ENCODE measurements at regions not wholly inside any gene's neighbourhood (a gene's known extent, or its start where the extent isn't known, plus 50 kb on each side); places are given as distances from the start of the nearest gene placed in this dataset.
A peak's percentile ranks its signal among the peaks of the same experiment; 100 is the strongest.
"Not testable (repeated sequence)": the region's sequence is repeated elsewhere in the genome, so short reads cannot be mapped to it uniquely, and the experiment has no call there.

GRCh38 chr16:5239472-5240277 is 142.1 kb upstream of the EEF2KMT start:
- TF ChIP-seq, protein P1, sequence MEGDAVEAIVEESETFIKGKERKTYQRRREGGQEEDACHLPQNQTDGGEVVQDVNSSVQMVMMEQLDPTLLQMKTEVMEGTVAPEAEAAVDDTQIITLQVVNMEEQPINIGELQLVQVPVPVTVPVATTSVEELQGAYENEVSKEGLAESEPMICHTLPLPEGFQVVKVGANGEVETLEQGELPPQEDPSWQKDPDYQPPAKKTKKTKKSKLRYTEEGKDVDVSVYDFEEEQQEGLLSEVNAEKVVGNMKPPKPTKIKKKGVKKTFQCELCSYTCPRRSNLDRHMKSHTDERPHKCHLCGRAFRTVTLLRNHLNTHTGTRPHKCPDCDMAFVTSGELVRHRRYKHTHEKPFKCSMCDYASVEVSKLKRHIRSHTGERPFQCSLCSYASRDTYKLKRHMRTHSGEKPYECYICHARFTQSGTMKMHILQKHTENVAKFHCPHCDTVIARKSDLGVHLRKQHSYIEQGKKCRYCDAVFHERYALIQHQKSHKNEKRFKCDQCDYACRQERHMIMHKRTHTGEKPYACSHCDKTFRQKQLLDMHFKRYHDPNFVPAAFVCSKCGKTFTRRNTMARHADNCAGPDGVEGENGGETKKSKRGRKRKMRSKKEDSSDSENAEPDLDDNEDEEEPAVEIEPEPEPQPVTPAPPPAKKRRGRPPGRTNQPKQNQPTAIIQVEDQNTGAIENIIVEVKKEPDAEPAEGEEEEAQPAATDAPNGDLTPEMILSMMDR (IDR thresholded peaks at IDR 0.05): peak in 1 of 3 donors; percentile 12
- TF ChIP-seq POLR2AphosphoS5 (IDR thresholded peaks at IDR 0.05): not testable (repeated sequence)

Data from breast epithelium (tissue), 3 donors.